Panc1 (cell line): ENCODE measurements at regions not wholly inside any gene's neighbourhood (a gene's known extent, or its start where the extent isn't known, plus 50 kb on each side); places are given as distances from the start of the nearest gene placed in this dataset.

ENCODE experiments used
- ATAC-seq: fragments of 200-7000 bp; cut with Tn5 transposase; 2 replicates; pipeline ENCODE4 v1.9.1; 2020; ENCODE audit warnings: mild to moderate bottlenecking, moderate library complexity
- BruUV-seq: library from RNA; stranded (reverse); fragments of 400-500 nt; replicated peaks from 2 replicates; lab custom pipeline; 2021; lab: Mats Ljungman, UMichigan
- CTCF ChIA-PET: fragments of 300-600 bp; sonication (Branson Sonifier 250); formaldehyde crosslinking; loops from one replicate; lab custom pipeline; 2022; ENCODE audit warnings: antibody characterized with exemption; lab: Charles Lee
- POLR2A ChIA-PET: fragments of 300-600 bp; sonication (Branson Sonifier 250); formaldehyde crosslinking; loops from one replicate; lab custom pipeline; 2022; ENCODE audit warnings: antibody characterized with exemption; lab: Charles Lee
- DNase-seq: peaks from one replicate; pipeline ENCODE4 v3.0.0-alpha.2; 2010; ENCODE audit warnings: low read depth, low spot score
- H3K27ac ChIP-seq: 2 replicates; pipeline ENCODE4 v1.5.1; 2011; ENCODE audit warnings: mild to moderate bottlenecking, low read length, inconsistent platforms
- H3K27me3 ChIP-seq: fragments of 200-500 bp; sonication (Bioruptor generic); 2 replicates; pipeline ENCODE4 v1.6.0; 2014; ENCODE audit warnings: low read length, inconsistent platforms; ENCODE audit not compliant: control insufficient read depth, insufficient read depth
- H3K36me3 ChIP-seq: fragments of 200-500 bp; sonication (Bioruptor generic); 2 replicates; pipeline ENCODE4 v1.5.1; 2014; ENCODE audit warnings: inconsistent platforms, mild to moderate bottlenecking, low read length, moderate library complexity; ENCODE audit not compliant: control insufficient read depth, insufficient read depth
- H3K4me1 ChIP-seq: 2 replicates; pipeline ENCODE4 v1.5.1; 2011; ENCODE audit warnings: inconsistent platforms, mild to moderate bottlenecking, low read length, moderate library complexity; ENCODE audit not compliant: control insufficient read depth, insufficient read depth
- H3K4me3 ChIP-seq, 2 experiments: 2 replicates each; pipeline ENCODE4 v1.5.1; 2011 to 2012; ENCODE audit warnings: low read depth in 2 of 2, low read length in 2 of 2, mild to moderate bottlenecking in 2 of 2, inconsistent platforms in 1 of 2, moderate library complexity in 1 of 2
- H3K9me3 ChIP-seq: fragments of 200-500 bp; sonication (Bioruptor generic); 2 replicates; pipeline ENCODE4 v1.5.1; 2014; ENCODE audit warnings: low read depth, mild to moderate bottlenecking, inconsistent platforms, low read length, moderate library complexity; ENCODE audit not compliant: control insufficient read depth, insufficient read depth
- POLR2AphosphoS5 ChIP-seq: IDR thresholded peaks from 2 replicates; pipeline ENCODE4 v1.6.1; 2012; ENCODE audit warnings: mild to moderate bottlenecking, low read depth, low read length, moderate library complexity
- SIN3A ChIP-seq: IDR thresholded peaks from 2 replicates; pipeline ENCODE4 v1.6.1; 2012; ENCODE audit warnings: low read depth, mild to moderate bottlenecking, low read length, moderate library complexity, borderline replicate concordance; ENCODE audit not compliant: insufficient read depth
- TCF7L2 ChIP-seq: IDR thresholded peaks from 2 replicates; pipeline ENCODE4 v1.6.1; 2011; ENCODE audit warnings: mild to moderate bottlenecking, low read depth, low read length, inconsistent platforms
- in situ Hi-C: cut with HindIII; loops from 2 replicates; pipeline ENCODE4 v1.10.0; 2016; ENCODE audit warnings: low sequenced_read_pairs, low pct_unique_long_range_greater_than_20kb
- intact Hi-C: fragments of 100-400 bp; cut with micrococcal nuclease; formaldehyde crosslinking; loops from one replicate; pipeline ENCODE4 v1.10.0; 2022; ENCODE audit not compliant: unreplicated experiment
- TF ChIP-seq, protein P1 (sequence below), 2 experiments: IDR thresholded peaks; 2 replicates each; pipeline ENCODE4 v1.6.1; 2011 to 2012; ENCODE audit warnings: low read depth in 2 of 2, control low read depth in 1 of 2, low read length in 1 of 2, mild to moderate bottlenecking in 1 of 2, moderate library complexity in 1 of 2; ENCODE audit not compliant: insufficient read depth in 1 of 2
- TF ChIP-seq, protein P2 (sequence below): fragments of 450-650 bp; IDR thresholded peaks from 2 replicates; pipeline ENCODE4 v1.5.1; 2017; ENCODE audit warnings: mild to moderate bottlenecking

DNA sequence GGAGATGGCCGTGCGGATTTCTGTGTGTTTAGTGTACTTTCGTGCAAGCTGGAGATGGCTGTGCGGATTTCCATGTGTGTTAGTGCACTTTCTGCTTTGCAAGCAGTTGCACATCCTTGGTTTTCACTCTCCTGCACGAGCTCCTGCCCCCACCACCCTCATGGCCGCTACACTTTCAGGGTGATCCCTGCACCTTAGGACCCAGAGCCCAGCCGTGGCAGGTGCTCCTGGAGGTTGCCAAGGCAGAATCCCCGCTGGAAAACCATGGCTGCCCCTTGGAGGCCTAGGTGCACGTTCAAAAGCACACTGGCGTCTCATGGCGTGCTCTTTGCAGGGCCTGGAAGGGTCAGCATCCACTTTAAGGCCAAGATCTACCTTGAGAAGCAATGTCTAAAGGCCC lies 311.0 kb upstream of the TNRC6C start:
- in situ Hi-C loops (no loop called here), intact Hi-C loops (no loop called here)
- CTCF ChIA-PET, result no interaction called here
- Histone ChIP-seq H3K36me3 (no peaks in the 10 kb centered on the region), H3K4me3 (no peak overlapping the region), H3K27ac (no peak overlapping the region), H3K9me3 (no peaks in the 10 kb centered on the region), H3K4me1 (peaks cover 5% of the 10 kb centered on the region; the same call in 1 of the 2 replicates), H3K27me3 (peaks cover 13% of the 10 kb centered on the region)
- ATAC-seq (no peak), DNase-seq (no peak)
- POLR2A ChIA-PET, result no interaction called here
- TF ChIP-seq, protein P1, sequence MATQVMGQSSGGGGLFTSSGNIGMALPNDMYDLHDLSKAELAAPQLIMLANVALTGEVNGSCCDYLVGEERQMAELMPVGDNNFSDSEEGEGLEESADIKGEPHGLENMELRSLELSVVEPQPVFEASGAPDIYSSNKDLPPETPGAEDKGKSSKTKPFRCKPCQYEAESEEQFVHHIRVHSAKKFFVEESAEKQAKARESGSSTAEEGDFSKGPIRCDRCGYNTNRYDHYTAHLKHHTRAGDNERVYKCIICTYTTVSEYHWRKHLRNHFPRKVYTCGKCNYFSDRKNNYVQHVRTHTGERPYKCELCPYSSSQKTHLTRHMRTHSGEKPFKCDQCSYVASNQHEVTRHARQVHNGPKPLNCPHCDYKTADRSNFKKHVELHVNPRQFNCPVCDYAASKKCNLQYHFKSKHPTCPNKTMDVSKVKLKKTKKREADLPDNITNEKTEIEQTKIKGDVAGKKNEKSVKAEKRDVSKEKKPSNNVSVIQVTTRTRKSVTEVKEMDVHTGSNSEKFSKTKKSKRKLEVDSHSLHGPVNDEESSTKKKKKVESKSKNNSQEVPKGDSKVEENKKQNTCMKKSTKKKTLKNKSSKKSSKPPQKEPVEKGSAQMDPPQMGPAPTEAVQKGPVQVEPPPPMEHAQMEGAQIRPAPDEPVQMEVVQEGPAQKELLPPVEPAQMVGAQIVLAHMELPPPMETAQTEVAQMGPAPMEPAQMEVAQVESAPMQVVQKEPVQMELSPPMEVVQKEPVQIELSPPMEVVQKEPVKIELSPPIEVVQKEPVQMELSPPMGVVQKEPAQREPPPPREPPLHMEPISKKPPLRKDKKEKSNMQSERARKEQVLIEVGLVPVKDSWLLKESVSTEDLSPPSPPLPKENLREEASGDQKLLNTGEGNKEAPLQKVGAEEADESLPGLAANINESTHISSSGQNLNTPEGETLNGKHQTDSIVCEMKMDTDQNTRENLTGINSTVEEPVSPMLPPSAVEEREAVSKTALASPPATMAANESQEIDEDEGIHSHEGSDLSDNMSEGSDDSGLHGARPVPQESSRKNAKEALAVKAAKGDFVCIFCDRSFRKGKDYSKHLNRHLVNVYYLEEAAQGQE (IDR thresholded peaks at IDR 0.05; ENCODE audit: insufficient read depth in 1 of 2, low read depth in 2 of 2, low read length in 1 of 2), result no peak
- TF ChIP-seq TCF7L2 (no peak), SIN3A (no peak), POLR2AphosphoS5 (no peak)
- TF ChIP-seq, protein P2, sequence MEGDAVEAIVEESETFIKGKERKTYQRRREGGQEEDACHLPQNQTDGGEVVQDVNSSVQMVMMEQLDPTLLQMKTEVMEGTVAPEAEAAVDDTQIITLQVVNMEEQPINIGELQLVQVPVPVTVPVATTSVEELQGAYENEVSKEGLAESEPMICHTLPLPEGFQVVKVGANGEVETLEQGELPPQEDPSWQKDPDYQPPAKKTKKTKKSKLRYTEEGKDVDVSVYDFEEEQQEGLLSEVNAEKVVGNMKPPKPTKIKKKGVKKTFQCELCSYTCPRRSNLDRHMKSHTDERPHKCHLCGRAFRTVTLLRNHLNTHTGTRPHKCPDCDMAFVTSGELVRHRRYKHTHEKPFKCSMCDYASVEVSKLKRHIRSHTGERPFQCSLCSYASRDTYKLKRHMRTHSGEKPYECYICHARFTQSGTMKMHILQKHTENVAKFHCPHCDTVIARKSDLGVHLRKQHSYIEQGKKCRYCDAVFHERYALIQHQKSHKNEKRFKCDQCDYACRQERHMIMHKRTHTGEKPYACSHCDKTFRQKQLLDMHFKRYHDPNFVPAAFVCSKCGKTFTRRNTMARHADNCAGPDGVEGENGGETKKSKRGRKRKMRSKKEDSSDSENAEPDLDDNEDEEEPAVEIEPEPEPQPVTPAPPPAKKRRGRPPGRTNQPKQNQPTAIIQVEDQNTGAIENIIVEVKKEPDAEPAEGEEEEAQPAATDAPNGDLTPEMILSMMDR, result no peak
- no TSS peak for BruUV-seq

DNA sequence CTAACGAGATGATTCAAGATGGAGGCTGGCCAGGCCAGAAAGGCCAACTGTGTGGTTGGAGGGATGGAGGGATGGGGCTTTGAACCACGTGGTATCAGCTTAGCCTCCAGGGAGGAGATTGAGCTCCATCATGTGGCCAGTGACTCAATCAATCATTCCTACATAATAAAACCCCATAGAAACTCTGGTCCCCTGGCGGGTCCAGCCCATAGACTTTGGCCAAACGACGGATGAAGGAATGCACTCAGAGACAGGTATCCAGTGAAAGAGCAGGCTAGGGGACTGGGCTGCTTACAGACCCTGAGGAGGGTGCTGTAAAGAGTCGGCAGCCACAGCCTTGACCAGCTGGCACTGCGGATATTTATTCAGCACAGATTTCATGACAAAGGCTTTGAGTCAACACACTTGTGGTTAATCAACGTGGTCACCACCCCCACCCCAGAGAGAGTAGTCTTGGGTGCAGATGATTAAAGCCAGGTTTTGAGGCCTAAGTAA lies 308.7 kb upstream of the TNRC6C start:
- no peak for DNase-seq
- no peaks in the 10 kb centered on the region for H3K9me3 ChIP-seq
- H3K4me1 ChIP-seq, result peaks cover 5% of the 10 kb centered on the region; the same call in 1 of the 2 replicates
- ChIA-PET POLR2A (no interaction called here), CTCF (interaction anchor here (0.6 kb wide), 1 partner anchor 68 kb away, joined by 6 read pairs; no protein-coding TSS in a partner anchor)
- TF ChIP-seq SIN3A, result no peak
- TF ChIP-seq, protein P1 (IDR thresholded peaks at IDR 0.05; ENCODE audit: insufficient read depth in 1 of 2, low read depth in 2 of 2, low read length in 1 of 2), result no peak
- no peak for TF ChIP-seq TCF7L2
- TF ChIP-seq, protein P2, result no peak
- no peak for TF ChIP-seq POLR2AphosphoS5
- no TSS peak for BruUV-seq
- H3K4me3 ChIP-seq, result no peak overlapping the region
- H3K27me3 ChIP-seq, result peaks cover 9% of the 10 kb centered on the region; the same call in 1 of the 2 replicates
- intact Hi-C loops, result no loop called here
- in situ Hi-C loops, result no loop called here
- ATAC-seq, result no peak
- no peaks in the 10 kb centered on the region for H3K36me3 ChIP-seq
- H3K27ac ChIP-seq, result no peak overlapping the region
